GM21515 (cell line): ENCODE measurements at regions not wholly inside any gene's neighbourhood (a gene's known extent, or its start where the extent isn't known, plus 50 kb on each side); places are given as distances from the start of the nearest gene placed in this dataset.
"Not testable (repeated sequence)": the region's sequence is repeated elsewhere in the genome, so short reads cannot be mapped to it uniquely, and the experiment has no call there.

ENCODE experiments used
- ATAC-seq: cut with Tn5 transposase; IDR thresholded peaks from one replicate; pipeline ENCODE4 v1.9.1; 2021; ENCODE audit not compliant: unreplicated experiment

- not testable (repeated sequence) for ATAC-seq
Measured at GRCh38 chr5:67722582-67722981, 493.0 kb upstream of the PIK3R1 start.

- ATAC-seq, result no peak
Measured at GRCh38 chr5:67720162-67720772, 495.3 kb upstream of the PIK3R1 start.

- ATAC-seq, result no peak
Measured at GRCh38 chr5:67702008-67702407, 505.4 kb upstream of the CD180 start.

GRCh38 chr5:67699560-67699959 lies 503.0 kb upstream of the CD180 start:
- no peak for ATAC-seq

GRCh38 chr5:67696446-67696845 lies 499.8 kb upstream of the CD180 start:
- ATAC-seq, result no peak

GRCh38 chr5:67695369-67695768 lies 498.8 kb upstream of the CD180 start:
- no peak for ATAC-seq

- ATAC-seq, result no peak
Measured at GRCh38 chr5:67694810-67695191, 498.2 kb upstream of the CD180 start.

GRCh38 chr5:67693956-67694809 lies 497.6 kb upstream of the CD180 start:
- ATAC-seq, result no peak

GRCh38 chr5:67686746-67687145 lies 490.1 kb upstream of the CD180 start:
- ATAC-seq, result no peak

- ATAC-seq, result no peak
Measured at GRCh38 chr5:67681703-67682102, 485.1 kb upstream of the CD180 start.

- no peak for ATAC-seq
Measured at GRCh38 chr5:67680099-67680498, 483.5 kb upstream of the CD180 start.

- no peak for ATAC-seq
Measured at GRCh38 chr5:67679184-67679841, 482.7 kb upstream of the CD180 start.

GRCh38 chr5:67678594-67678993 lies 482.0 kb upstream of the CD180 start:
- ATAC-seq, result no peak

- ATAC-seq, result no peak
Measured at GRCh38 chr5:67677422-67677970, 480.9 kb upstream of the CD180 start.

GRCh38 chr5:67676863-67677262 lies 480.3 kb upstream of the CD180 start:
- ATAC-seq, result no peak

- ATAC-seq, result no peak
Measured at GRCh38 chr5:67674159-67674655, 477.6 kb upstream of the CD180 start.

GRCh38 chr5:67673618-67674017 lies 477.0 kb upstream of the CD180 start:
- no peak for ATAC-seq

GRCh38 chr5:67673180-67673579 lies 476.6 kb upstream of the CD180 start:
- no peak for ATAC-seq

GRCh38 chr5:67672636-67673035 lies 476.0 kb upstream of the CD180 start:
- ATAC-seq, result no peak

GRCh38 chr5:67669916-67670315 lies 473.3 kb upstream of the CD180 start:
- no peak for ATAC-seq

GRCh38 chr5:67660149-67660548 lies 463.6 kb upstream of the CD180 start:
- ATAC-seq, result no peak

- no peak for ATAC-seq
Measured at GRCh38 chr5:67659288-67659687, 462.7 kb upstream of the CD180 start.
